Dendritic cell treated with granulocyte-macrophage colony-stimulating factor and Interleukin-4, amounts not matched to agents 40 ng/mL and 50 ng/mL, for 4 days (primary cell): ENCODE measurements at regions not wholly inside any gene's neighbourhood (a gene's known extent, or its start where the extent isn't known, plus 50 kb on each side); places are given as distances from the start of the nearest gene placed in this dataset.
"Not testable (repeated sequence)": the region's sequence is repeated elsewhere in the genome, so short reads cannot be mapped to it uniquely, and the experiment has no call there.

Experiments
- H3K27ac Mint-ChIP-seq: one replicate; pipeline ENCODE4 v1.8.0; 2022; ENCODE audit warnings: mild to moderate bottlenecking, mixed read lengths
- H3K27me3 Mint-ChIP-seq: one replicate; pipeline ENCODE4 v1.8.0; 2022; ENCODE audit warnings: mild to moderate bottlenecking, mixed read lengths
- H3K36me3 Mint-ChIP-seq: one replicate; pipeline ENCODE4 v1.8.0; 2022; ENCODE audit warnings: low read depth, mixed read lengths
- H3K4me1 Mint-ChIP-seq: one replicate; pipeline ENCODE4 v1.8.0; 2022; ENCODE audit warnings: low read depth, mixed read lengths
- H3K4me3 Mint-ChIP-seq: one replicate; pipeline ENCODE4 v1.8.0; 2022; ENCODE audit warnings: mild to moderate bottlenecking, moderate library complexity, mixed read lengths
- H3K9me3 Mint-ChIP-seq: one replicate; pipeline ENCODE4 v1.8.0; 2022; ENCODE audit warnings: mixed read lengths
- intact Hi-C: fragments of 100-400 bp; cut with micrococcal nuclease; formaldehyde crosslinking; loops from one replicate; pipeline ENCODE4 v1.15.0; 2022

- H3K36me3 Mint-ChIP-seq = no peaks in the 10 kb centered on the region
- no peaks in the 10 kb centered on the region for H3K9me3 Mint-ChIP-seq
- intact Hi-C loops = no loop called here
- peaks cover 11% of the 10 kb centered on the region for H3K27me3 Mint-ChIP-seq
- H3K27ac Mint-ChIP-seq = no peak overlapping the region
- H3K4me1 Mint-ChIP-seq = no peaks in the 10 kb centered on the region
- H3K4me3 Mint-ChIP-seq = no peak overlapping the region
Measured at GRCh38 chr10:78457804-78458482, 424.3 kb downstream of the RPS24 start.

GRCh38 chr10:78458983-78459638 lies 425.4 kb downstream of the RPS24 start:
- Mint-ChIP-seq H3K4me1 (no peaks in the 10 kb centered on the region), H3K27me3 (peaks cover 11% of the 10 kb centered on the region), H3K4me3 (no peak overlapping the region), H3K27ac (no peak overlapping the region), H3K9me3 (no peaks in the 10 kb centered on the region), H3K36me3 (no peaks in the 10 kb centered on the region)
- intact Hi-C loops = no loop called here

GRCh38 chr10:78459639-78460037 lies 426.0 kb downstream of the RPS24 start:
- Mint-ChIP-seq H3K9me3 (no peaks in the 10 kb centered on the region), H3K36me3 (no peaks in the 10 kb centered on the region), H3K4me1 (no peaks in the 10 kb centered on the region), H3K27ac (no peak overlapping the region), H3K27me3 (peaks cover 11% of the 10 kb centered on the region), H3K4me3 (no peak overlapping the region)
- intact Hi-C loops = no loop called here

DNA sequence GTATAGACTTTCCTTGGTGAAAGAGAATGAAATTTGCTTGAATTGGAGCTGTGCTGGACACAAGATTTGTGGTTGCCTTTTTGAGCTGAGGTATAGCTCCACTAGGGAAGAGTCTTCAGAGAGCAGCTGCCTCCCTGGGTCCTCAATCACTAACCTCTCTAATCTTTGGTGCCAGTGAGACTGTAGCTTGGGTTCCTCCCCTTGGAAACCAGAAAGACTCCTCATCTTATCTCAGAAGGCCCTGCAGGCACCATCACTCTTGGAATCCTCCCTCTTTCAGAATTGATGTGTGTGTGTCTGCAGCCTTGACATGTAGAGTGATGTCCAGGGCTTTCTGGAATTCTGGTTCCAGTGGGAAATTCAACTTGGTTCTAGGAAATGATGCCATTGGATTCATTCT lies 426.5 kb downstream of the RPS24 start:
- H3K4me1 Mint-ChIP-seq = no peaks in the 10 kb centered on the region
- no peak overlapping the region for H3K4me3 Mint-ChIP-seq
- no peak overlapping the region for H3K27ac Mint-ChIP-seq
- H3K9me3 Mint-ChIP-seq = no peaks in the 10 kb centered on the region
- intact Hi-C loops = no loop called here
- no peaks in the 10 kb centered on the region for H3K36me3 Mint-ChIP-seq
- H3K27me3 Mint-ChIP-seq = peaks cover 11% of the 10 kb centered on the region

- intact Hi-C loops = no loop called here
- Mint-ChIP-seq H3K4me1 (no peaks in the 10 kb centered on the region), H3K4me3 (no peak overlapping the region), H3K27me3 (peaks cover 5% of the 10 kb centered on the region), H3K27ac (no peak overlapping the region), H3K9me3 (no peaks in the 10 kb centered on the region), H3K36me3 (no peaks in the 10 kb centered on the region)
Measured at GRCh38 chr10:78461333-78461732, 427.7 kb downstream of the RPS24 start.

GRCh38 chr10:78462176-78462575 lies 428.5 kb downstream of the RPS24 start:
- Mint-ChIP-seq H3K9me3 (no peaks in the 10 kb centered on the region), H3K36me3 (no peaks in the 10 kb centered on the region), H3K27me3 (peaks cover 5% of the 10 kb centered on the region), H3K27ac (no peak overlapping the region), H3K4me1 (no peaks in the 10 kb centered on the region), H3K4me3 (no peak overlapping the region)
- intact Hi-C loops = no loop called here

DNA sequence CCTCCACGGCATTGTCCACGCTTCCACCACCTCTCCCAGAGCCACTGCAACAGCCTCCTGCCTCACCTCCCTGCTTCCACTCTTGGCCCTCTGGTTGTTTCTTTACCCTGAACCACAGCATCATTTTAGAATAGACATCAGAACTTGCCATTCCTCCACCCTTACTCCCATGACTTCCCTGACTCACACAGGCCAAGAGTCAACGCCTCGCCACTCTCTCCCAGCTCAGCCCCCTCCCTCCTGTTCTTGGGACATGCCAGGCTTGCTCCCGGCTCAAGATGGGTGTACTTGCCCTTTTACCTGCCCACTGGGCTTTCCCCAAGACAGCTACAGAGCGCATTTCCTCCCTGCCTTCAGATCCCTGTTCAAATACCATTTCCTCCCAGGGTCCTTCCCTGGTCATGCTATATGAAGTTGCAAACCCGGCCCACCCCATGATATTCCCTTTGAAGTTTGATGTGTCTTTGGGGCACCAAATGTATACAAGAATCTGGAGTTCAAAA lies 429.1 kb downstream of the RPS24 start:
- Mint-ChIP-seq H3K27me3 (peaks cover 6% of the 10 kb centered on the region), H3K9me3 (no peaks in the 10 kb centered on the region), H3K36me3 (no peaks in the 10 kb centered on the region), H3K27ac (no peak overlapping the region), H3K4me3 (no peak overlapping the region), H3K4me1 (no peaks in the 10 kb centered on the region)
- intact Hi-C loops = no loop called here

- Mint-ChIP-seq H3K36me3 (no peaks in the 10 kb centered on the region), H3K27ac (no peak overlapping the region), H3K27me3 (peaks cover 6% of the 10 kb centered on the region), H3K9me3 (no peaks in the 10 kb centered on the region), H3K4me3 (no peak overlapping the region), H3K4me1 (no peaks in the 10 kb centered on the region)
- intact Hi-C loops = no loop called here
Measured at GRCh38 chr10:78464118-78464855, 430.6 kb downstream of the RPS24 start.

DNA sequence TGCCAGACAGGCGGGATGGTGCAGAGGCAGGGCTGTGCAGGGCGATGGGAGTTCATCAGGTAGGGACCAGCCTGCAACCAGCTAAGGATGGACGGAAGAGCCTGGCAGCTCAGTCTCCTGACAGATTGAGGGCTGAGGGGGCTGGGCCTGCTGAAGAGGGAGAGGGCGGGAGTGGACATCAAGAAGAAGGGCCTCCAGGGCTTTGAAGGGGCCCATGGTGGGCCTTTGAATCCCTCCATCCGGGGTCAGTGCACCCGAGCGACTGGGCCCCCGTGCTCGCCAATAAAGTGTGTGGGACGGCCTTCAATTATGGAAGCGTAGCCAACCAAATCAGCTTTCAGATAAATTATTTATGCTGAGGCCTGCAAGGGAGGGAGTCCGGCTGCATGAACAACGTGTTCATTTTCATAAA lies 431.2 kb downstream of the RPS24 start:
- H3K4me1 Mint-ChIP-seq = no peaks in the 10 kb centered on the region
- no peaks in the 10 kb centered on the region for H3K9me3 Mint-ChIP-seq
- peaks cover 6% of the 10 kb centered on the region for H3K27me3 Mint-ChIP-seq
- H3K27ac Mint-ChIP-seq = no peak overlapping the region
- H3K4me3 Mint-ChIP-seq = no peak overlapping the region
- intact Hi-C loops = no loop called here
- no peaks in the 10 kb centered on the region for H3K36me3 Mint-ChIP-seq

DNA sequence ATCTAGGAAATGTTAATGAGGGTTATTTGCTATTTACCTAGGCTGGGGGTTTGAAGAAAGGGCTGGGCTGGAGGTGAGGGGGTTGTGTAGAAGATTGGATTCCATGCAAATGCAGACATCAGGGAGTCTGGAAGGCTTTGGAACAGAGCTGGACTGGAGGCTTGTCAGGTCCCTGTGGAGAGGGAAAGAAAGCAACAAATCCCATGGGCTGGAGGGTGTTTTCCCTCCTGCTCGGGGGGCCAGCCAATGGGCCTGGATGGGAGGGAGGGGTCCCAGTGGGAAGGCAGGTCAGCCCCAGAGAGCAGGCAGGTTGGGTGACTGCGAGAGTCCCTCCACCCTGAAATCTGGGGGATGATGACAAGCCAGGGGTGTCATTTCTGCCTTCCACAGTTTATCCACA lies 431.8 kb downstream of the RPS24 start:
- Mint-ChIP-seq H3K27me3 (peaks cover 6% of the 10 kb centered on the region), H3K36me3 (no peaks in the 10 kb centered on the region), H3K27ac (no peak overlapping the region)

DNA sequence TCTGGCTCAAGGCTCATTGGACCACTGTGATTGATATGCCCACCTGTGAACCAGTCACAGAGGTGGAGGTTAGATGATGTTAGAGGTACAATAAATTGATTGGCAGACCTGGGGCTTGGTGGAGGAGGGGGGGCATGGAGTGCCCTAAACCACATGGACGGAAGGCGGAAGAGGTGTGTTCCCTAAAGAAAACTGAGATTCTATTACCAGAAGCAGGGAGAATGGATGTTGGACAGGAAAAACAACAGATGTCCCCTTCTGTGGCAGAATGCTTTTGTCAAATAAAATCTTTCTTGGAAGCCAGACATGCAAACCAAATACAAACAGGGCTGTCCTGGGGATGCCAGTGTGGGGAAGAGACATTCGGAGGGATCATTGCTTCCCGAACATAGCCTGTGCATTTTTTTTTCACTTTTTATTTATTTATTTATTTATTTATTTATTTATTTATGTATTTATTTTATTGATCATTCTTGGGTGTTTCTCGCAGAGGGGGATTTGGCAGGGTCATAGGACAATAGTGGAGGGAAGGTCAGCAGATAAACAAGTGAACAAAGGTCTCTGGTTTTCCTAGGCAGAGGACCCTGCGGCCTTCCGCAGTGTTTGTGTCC lies 433.9 kb downstream of the RPS24 start:
- Mint-ChIP-seq H3K27me3 (peaks cover 7% of the 10 kb centered on the region), H3K9me3 (no peaks in the 10 kb centered on the region), H3K27ac (no peak overlapping the region), H3K4me3 (no peak overlapping the region), H3K36me3 (no peaks in the 10 kb centered on the region), H3K4me1 (no peaks in the 10 kb centered on the region)
- intact Hi-C loops = no loop called here

More for the DNA sequence above, 431.8 kb downstream of the RPS24 start:
- no peaks in the 10 kb centered on the region for H3K4me1 Mint-ChIP-seq
- intact Hi-C loops = no loop called here
- no peak overlapping the region for H3K4me3 Mint-ChIP-seq
- no peaks in the 10 kb centered on the region for H3K9me3 Mint-ChIP-seq

GRCh38 chr10:78468731-78469130 lies 435.1 kb downstream of the RPS24 start:
- H3K27ac Mint-ChIP-seq, H3K4me3 Mint-ChIP-seq, intact Hi-C loops, H3K36me3 Mint-ChIP-seq, H3K27me3 Mint-ChIP-seq, H3K4me1 Mint-ChIP-seq, H3K9me3 Mint-ChIP-seq: not testable (repeated sequence)

DNA sequence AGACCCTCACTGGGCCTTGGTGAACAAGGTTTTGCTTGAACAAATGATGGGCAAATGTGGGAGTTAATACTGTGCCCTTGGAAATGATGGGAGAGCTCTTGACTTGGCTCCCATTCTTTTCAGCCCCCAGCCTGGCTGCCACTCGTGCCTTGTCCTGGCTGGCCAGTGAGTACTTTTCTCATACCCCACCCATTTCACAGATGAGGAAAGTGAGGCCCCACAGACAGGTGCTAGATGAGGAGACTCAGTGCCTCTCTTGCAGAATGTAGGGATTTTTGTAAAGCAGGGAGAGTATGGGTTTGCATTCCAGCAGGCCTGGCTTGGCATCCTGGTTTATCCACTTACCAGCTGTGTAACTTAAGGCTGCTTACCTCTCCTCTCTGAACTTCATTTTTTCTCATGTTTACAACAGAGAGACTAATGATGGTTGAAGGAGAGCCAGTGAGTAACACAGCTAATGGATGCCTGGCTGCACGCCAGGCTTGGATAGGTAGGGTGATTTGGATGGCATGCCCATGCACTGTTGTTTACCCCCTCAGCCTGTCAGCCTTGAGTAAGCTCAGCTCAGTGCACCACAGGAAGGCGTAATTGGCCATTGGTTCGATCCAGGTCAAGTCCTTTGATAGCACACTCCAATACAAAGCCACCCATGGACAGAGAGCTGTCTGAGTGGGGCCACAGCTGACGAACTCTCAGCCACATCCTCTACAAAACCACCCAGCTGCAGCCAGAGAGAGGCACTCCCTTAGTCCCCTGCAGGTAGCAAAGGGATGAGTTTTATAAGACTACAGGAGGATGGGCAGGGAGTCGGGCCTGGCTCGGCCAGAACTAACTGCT lies 436.8 kb downstream of the RPS24 start:
- Mint-ChIP-seq H3K4me3 (no peak overlapping the region), H3K9me3 (no peaks in the 10 kb centered on the region), H3K36me3 (no peaks in the 10 kb centered on the region), H3K27ac (no peak overlapping the region), H3K27me3 (peaks cover 9% of the 10 kb centered on the region), H3K4me1 (no peaks in the 10 kb centered on the region)
- intact Hi-C loops = no loop called here
